Glomerular visceral epithelial cell (primary cell): ENCODE measurements at regions not wholly inside any gene's neighbourhood (a gene's known extent, or its start where the extent isn't known, plus 50 kb on each side); places are given as distances from the start of the nearest gene placed in this dataset.
"Not testable (repeated sequence)": the region's sequence is repeated elsewhere in the genome, so short reads cannot be mapped to it uniquely, and the experiment has no call there.

Source experiments
- DNase-seq: peaks from one replicate; pipeline ENCODE4 v3.0.0-alpha.2; 2016; ENCODE audit errors: extremely low spot score

- DNase-seq = not testable (repeated sequence)
Observed at GRCh38 chr2:111569356-111570199, 314.4 kb downstream of the ANAPC1 start.

- DNase-seq = not testable (repeated sequence)
Observed at GRCh38 chr2:111570300-111571114, 313.5 kb downstream of the ANAPC1 start.

GRCh38 chr2:111574803-111575202, 309.2 kb downstream of the ANAPC1 start:
- not testable (repeated sequence) for DNase-seq

- DNase-seq = not testable (repeated sequence)
Observed at GRCh38 chr2:111577154-111577885, 306.7 kb downstream of the ANAPC1 start.

- not testable (repeated sequence) for DNase-seq
Observed at GRCh38 chr2:111579500-111580134, 304.4 kb downstream of the ANAPC1 start.

- DNase-seq = not testable (repeated sequence)
Observed at GRCh38 chr2:111580616-111581015, 303.4 kb downstream of the ANAPC1 start.

- not testable (repeated sequence) for DNase-seq
Observed at GRCh38 chr2:111582090-111582489, 301.9 kb downstream of the ANAPC1 start.

- DNase-seq = not testable (repeated sequence)
Observed at GRCh38 chr2:111583480-111583879, 300.5 kb downstream of the ANAPC1 start.

- not testable (repeated sequence) for DNase-seq
Observed at GRCh38 chr2:111584540-111584939, 299.5 kb downstream of the ANAPC1 start.

- not testable (repeated sequence) for DNase-seq
Observed at GRCh38 chr2:111584950-111585349, 299.0 kb downstream of the ANAPC1 start.

GRCh38 chr2:111586014-111586413, 298.0 kb downstream of the ANAPC1 start:
- DNase-seq = not testable (repeated sequence)

GRCh38 chr2:111595072-111595471, 288.9 kb downstream of the ANAPC1 start:
- not testable (repeated sequence) for DNase-seq

- not testable (repeated sequence) for DNase-seq
Observed at GRCh38 chr2:111596808-111597705, 286.9 kb downstream of the ANAPC1 start.

- DNase-seq = not testable (repeated sequence)
Observed at GRCh38 chr2:111598944-111599343, 285.0 kb downstream of the ANAPC1 start.

GRCh38 chr2:111602259-111602658, 281.7 kb downstream of the ANAPC1 start:
- not testable (repeated sequence) for DNase-seq

- not testable (repeated sequence) for DNase-seq
Observed at GRCh38 chr2:111605798-111606197, 278.2 kb downstream of the ANAPC1 start.

- not testable (repeated sequence) for DNase-seq
Observed at GRCh38 chr2:111606632-111607031, 277.4 kb downstream of the ANAPC1 start.

- not testable (repeated sequence) for DNase-seq
Observed at GRCh38 chr2:111609146-111609844, 274.7 kb downstream of the ANAPC1 start.

GRCh38 chr2:111610035-111610434, 274.0 kb downstream of the ANAPC1 start:
- not testable (repeated sequence) for DNase-seq
